Sigmoid colon (tissue), 4 donors: ENCODE measurements at regions not wholly inside any gene's neighbourhood (a gene's known extent, or its start where the extent isn't known, plus 50 kb on each side); places are given as distances from the start of the nearest gene placed in this dataset.

ENCODE experiments used
- CTCF ChIP-seq, 4 experiments: fragments of 450-650 bp in 3 of 4; fragments of 200-600 bp in 1 of 4; IDR thresholded peaks; one replicate each; pipeline ENCODE4 v1.5.1; 2016 to 2019; ENCODE audit warnings: antibody characterized with exemption in 4 of 4, mild to moderate bottlenecking in 3 of 4, moderate library complexity in 2 of 4
- EP300 ChIP-seq, 4 donors: sonication (generic); formaldehyde crosslinking; IDR thresholded peaks; one replicate each; pipeline ENCODE4 v1.6.1; 2017; ENCODE audit warnings: antibody characterized with exemption in 4 of 4
- POLR2A ChIP-seq, 2 donors: fragments of 450-650 bp; IDR thresholded peaks; one replicate each; pipeline ENCODE4 v1.6.1; 2016; ENCODE audit warnings: antibody characterized with exemption in 2 of 2, mild to moderate bottlenecking in 2 of 2, moderate library complexity in 2 of 2
- POLR2AphosphoS5 ChIP-seq, 4 donors: sonication (generic); formaldehyde crosslinking; IDR thresholded peaks; one replicate each; pipeline ENCODE4 v1.6.1; 2017; ENCODE audit warnings: antibody characterized with exemption in 4 of 4

- TF ChIP-seq POLR2A (IDR thresholded peaks at IDR 0.05) (no peak), EP300 (IDR thresholded peaks at IDR 0.05) (no peak), POLR2AphosphoS5 (IDR thresholded peaks at IDR 0.05) (no peak), CTCF (IDR thresholded peaks at IDR 0.05) (no peak)
These were observed 1521.1 kb upstream of the PCDH7 start for GRCh38 chr4:29199025-29199424.
